Bronchial epithelial cell (primary cell): ENCODE measurements at regions not wholly inside any gene's neighbourhood (a gene's known extent, or its start where the extent isn't known, plus 50 kb on each side); places are given as distances from the start of the nearest gene placed in this dataset.
A peak's percentile ranks its signal among the peaks of the same experiment; 100 is the strongest.

Source experiments
- DNase-seq: peaks from one replicate; pipeline ENCODE4 v3.0.0-alpha.2; 2010; ENCODE audit warnings: low read depth
- FAIRE-seq: peaks from 2 replicates; lab custom pipeline; 2011; peaks lifted over from hg19 to GRCh38; lab: Jason Lieb, UNC
- H3K27me3 ChIP-seq: 2 replicates; pipeline ENCODE4 v1.5.1; 2011; ENCODE audit warnings: low read length; ENCODE audit not compliant: control insufficient read depth, insufficient read depth
- H3K36me3 ChIP-seq: 2 replicates; pipeline ENCODE4 v1.5.1; 2011; ENCODE audit warnings: low read length; ENCODE audit not compliant: control insufficient read depth, insufficient read depth
- H3K4me3 ChIP-seq: 2 replicates; pipeline ENCODE4 v1.5.1; 2011; ENCODE audit warnings: mild to moderate bottlenecking, low read depth, low read length, control low read depth
- TF ChIP-seq, protein P1 (sequence below): IDR thresholded peaks from 2 replicates; pipeline ENCODE4 v1.5.1; 2011; ENCODE audit warnings: mild to moderate bottlenecking, moderate library complexity, low read length, control low read depth, inconsistent platforms; ENCODE audit not compliant: insufficient read depth, severe bottlenecking

DNA sequence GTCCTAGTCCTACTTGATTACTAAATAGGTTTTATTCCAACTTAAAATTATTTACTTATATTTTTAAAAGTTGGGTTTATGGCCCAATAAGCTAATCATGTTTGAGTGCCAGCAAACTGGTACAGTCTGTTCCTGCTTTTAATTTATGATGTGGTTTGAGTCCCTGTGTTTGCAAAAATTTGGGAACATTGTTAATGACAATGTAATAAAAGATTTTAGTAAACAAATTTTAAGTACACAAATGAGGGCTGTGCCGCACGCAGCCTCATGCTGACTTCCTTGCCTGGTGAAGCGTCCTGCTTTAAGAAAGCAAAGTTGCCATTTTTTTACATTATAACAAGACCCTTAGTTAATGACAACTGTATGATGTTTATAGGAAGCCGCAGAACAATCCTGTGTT lies 96.8 kb upstream of the MAP1B start:
- no peak for FAIRE-seq
- no peaks in the 10 kb centered on the region for H3K27me3 ChIP-seq
- no peaks in the 10 kb centered on the region for H3K36me3 ChIP-seq
- TF ChIP-seq, protein P1, sequence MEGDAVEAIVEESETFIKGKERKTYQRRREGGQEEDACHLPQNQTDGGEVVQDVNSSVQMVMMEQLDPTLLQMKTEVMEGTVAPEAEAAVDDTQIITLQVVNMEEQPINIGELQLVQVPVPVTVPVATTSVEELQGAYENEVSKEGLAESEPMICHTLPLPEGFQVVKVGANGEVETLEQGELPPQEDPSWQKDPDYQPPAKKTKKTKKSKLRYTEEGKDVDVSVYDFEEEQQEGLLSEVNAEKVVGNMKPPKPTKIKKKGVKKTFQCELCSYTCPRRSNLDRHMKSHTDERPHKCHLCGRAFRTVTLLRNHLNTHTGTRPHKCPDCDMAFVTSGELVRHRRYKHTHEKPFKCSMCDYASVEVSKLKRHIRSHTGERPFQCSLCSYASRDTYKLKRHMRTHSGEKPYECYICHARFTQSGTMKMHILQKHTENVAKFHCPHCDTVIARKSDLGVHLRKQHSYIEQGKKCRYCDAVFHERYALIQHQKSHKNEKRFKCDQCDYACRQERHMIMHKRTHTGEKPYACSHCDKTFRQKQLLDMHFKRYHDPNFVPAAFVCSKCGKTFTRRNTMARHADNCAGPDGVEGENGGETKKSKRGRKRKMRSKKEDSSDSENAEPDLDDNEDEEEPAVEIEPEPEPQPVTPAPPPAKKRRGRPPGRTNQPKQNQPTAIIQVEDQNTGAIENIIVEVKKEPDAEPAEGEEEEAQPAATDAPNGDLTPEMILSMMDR: no peak
- no peak for DNase-seq
- no peak overlapping the region for H3K4me3 ChIP-seq

GRCh38 chr5:72012906-72013305 lies 94.4 kb upstream of the MAP1B start:
- DNase-seq (no peak), FAIRE-seq (peak; percentile 23)
- TF ChIP-seq, protein P1: no peak

DNA sequence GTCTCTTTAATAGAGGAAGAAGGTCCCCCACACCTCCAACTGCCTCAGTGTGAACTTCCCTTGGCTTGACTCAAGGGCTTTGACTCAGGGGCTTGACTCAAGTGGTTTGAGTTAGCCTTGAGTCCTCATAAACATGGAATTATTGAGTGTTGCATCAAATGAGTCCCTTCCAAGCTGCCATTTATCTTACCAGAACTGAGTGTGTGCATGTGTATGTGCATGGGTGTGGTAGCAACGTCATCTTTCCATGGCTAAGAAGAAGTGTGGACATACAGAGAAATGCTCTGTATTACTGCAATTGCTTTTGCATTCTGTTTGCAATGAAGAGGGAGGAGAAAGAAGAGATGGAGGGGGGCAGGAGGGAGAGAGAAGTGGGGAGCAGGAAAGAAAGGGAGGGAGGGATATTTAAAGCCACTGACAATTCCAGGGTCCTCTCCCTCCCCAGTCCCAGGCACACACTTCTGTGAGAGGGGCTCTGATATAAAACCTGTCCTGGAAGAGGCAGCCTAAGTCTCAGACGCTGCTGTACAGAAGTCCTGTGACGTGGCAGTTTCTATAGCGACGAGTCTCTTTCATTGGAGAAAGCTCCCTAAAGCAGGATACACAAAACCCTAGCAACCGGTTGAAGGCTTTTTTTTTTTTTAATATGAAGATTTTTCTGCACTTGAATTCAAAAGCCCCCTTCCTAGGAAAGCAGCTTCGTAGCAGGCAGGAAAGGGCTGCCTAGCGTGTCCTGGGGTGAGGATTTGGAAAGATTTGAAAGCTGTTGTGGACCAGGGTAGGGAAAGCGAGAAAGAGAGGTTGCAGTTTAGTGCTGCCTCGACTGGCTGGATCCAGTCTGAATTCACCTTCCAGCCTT lies 93.3 kb upstream of the MAP1B start:
- TF ChIP-seq, protein P1: no peak
- H3K36me3 ChIP-seq: no peaks in the 10 kb centered on the region
- FAIRE-seq (no peak), DNase-seq (peak; percentile 51)
- no peak overlapping the region for H3K4me3 ChIP-seq
- no peaks in the 10 kb centered on the region for H3K27me3 ChIP-seq

More at GRCh38 chr5:72012906-72013305, 94.4 kb upstream of the MAP1B start:
- H3K4me3 ChIP-seq: no peak overlapping the region
- no peaks in the 10 kb centered on the region for H3K36me3 ChIP-seq
- no peaks in the 10 kb centered on the region for H3K27me3 ChIP-seq

- DNase-seq: peak; percentile 80
- no peak overlapping the region for H3K4me3 ChIP-seq
- TF ChIP-seq, protein P1: no peak
- H3K36me3 ChIP-seq: no peaks in the 10 kb centered on the region
- FAIRE-seq: no peak
- no peaks in the 10 kb centered on the region for H3K27me3 ChIP-seq
Observed at GRCh38 chr5:72015103-72015548, 92.1 kb upstream of the MAP1B start.

GRCh38 chr5:72018143-72018803 lies 89.0 kb upstream of the MAP1B start:
- FAIRE-seq (no peak), DNase-seq (peak; percentile 46)

More at GRCh38 chr5:72018143-72018803, 89.0 kb upstream of the MAP1B start:
- Histone ChIP-seq H3K27me3 (no peaks in the 10 kb centered on the region), H3K4me3 (no peak overlapping the region), H3K36me3 (no peaks in the 10 kb centered on the region)
- TF ChIP-seq, protein P1: peak; percentile 88
